Midbrain (tissue), 1 donor: ENCODE measurements at regions not wholly inside any gene's neighbourhood (a gene's known extent, or its start where the extent isn't known, plus 50 kb on each side); places are given as distances from the start of the nearest gene placed in this dataset.

Source experiments
- DNase-seq: peaks from one replicate; lab custom pipeline; 2025; lab: John Stamatoyannopoulos, UW

DNA sequence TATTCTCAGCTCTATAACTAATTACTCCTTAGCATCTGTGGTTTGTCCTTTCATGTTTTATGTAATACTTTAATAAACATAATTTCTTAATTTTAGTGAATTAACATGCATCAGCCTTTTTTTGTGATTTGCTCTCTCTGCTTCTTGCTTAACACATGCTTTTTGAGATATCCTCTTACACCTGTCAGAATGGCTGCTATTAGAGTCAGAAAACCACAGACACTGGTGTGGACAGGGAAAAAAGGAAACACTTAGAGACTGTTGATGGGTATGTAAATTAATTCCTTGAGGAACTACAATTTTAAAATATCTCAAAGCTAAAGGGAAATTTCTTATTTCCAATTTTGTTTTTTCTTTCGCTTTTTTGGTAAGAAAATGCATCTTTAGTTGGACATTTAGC is 549.0 kb downstream of the ZNF804A start:
- no peak for DNase-seq

GRCh38 chr2:185152186-185152585 is 553.9 kb downstream of the ZNF804A start:
- no peak for DNase-seq

DNA sequence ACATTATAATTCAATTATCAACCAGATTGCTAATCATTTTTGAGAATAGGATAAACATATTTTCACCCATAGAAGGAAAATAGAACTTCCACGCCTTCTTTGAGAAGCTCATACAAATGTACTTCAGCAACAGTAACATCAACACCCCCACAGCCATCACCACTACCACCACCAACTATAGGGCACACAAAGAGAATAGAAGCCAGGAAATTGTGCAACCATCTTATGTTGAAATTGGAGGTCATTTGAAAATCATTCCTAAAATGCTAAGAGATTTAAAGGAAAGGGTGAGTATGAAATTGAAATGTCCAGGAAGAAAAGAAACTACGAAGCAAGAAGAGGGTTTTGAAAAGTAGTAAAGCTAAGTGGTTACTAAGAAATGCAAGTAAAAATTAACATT is 563.4 kb downstream of the ZNF804A start:
- no peak for DNase-seq

DNA sequence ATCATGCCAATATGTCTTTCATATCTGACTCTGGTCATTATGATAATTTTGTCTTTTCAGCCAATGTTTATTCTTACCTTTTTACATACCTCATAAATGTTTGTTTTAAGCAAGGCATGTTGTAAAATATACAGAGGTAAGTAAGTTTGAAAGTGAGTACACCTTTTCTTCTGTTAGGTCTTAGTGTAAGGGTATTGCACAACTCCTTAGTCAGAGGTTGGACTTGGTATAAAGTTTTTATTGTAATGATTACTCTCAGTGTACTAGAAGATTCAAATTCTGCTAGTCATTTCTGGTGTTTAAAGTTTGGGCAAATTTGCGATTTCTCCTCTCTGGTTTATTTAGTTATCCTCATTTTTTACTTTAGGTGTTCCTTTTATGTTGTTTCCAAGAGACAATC is 564.3 kb upstream of the FSIP2 start:
- DNase-seq: no peak

DNA sequence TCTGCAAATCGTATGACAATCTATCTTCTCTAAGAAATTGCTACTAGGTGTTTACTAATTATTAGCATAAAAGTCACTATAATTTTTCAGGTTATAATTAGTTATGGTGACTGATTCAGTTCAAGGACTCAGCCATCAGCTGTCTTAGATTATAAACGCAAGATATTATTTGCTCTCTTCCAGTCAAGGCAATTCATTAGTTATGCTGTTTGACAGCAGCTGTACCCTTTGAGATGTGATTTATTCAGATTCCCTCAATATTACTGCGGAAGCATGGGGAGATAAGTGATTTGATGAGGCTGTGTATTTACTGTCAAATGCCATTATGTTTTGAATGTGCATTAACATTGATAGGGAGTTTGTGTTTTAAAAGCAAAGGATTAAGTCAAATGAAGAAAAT is 558.9 kb upstream of the FSIP2 start:
- no peak for DNase-seq

DNA sequence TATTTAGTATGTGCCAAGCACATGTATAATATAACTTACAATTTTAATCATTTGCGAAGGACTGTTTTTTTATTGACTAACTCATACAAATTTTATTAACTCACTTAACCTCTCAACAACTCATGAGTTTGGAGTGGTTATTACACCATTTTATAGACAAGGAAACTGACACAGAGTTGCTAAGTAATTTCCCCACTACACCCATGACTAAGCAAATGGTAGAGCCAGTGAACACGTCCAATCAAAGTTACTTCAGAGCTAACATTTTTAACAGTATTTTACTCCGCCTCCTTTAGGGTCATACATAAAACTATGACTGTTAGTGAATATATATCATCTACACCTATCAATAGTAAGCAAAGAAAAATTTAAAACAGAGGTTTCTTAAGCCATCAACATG is 556.7 kb upstream of the FSIP2 start:
- no peak for DNase-seq

- DNase-seq: no peak
Measured at GRCh38 chr2:185185044-185185443, 553.6 kb upstream of the FSIP2 start.

- no peak for DNase-seq
Measured at GRCh38 chr2:185187421-185187820, 551.2 kb upstream of the FSIP2 start.

DNA sequence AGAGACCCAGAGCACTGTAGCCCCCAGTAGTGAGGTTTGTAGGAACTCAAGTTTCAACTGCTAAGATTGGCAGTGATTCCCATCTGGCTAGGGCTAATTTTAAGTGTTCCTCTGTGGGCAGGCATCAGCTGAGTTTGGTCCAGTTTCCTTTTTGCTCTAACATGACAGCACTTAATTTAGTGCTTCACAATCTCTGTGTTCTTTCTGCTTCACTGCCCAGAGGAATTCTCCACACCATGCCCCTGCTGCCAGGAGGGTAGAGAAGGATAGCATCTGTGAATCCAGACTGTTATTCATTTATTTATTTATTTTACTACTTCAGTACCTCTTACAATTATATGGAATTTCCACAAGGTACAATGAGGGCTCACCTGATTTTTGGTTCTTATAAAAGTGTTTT is 549.9 kb upstream of the FSIP2 start:
- no peak for DNase-seq

DNA sequence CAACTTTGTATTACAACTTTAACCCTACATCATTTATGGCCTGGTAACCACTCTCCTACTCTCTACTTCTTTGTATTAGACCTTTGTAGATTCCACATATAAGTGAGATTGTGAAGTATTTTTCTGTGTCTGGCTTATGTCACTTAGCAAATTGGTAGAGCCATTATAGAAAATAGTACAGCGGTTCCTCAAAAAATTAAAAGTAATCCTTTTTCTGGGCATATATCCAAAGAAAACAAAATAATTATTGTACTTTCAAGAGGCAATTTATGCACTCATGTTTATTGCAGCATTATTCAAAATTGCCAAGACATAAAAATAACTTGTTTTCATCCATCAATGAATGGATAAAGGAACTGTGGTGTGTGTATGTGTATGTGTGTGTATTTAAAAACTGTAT is 537.5 kb upstream of the FSIP2 start:
- DNase-seq: no peak

GRCh38 chr2:185202381-185202780 is 536.2 kb upstream of the FSIP2 start:
- DNase-seq: no peak

- no peak for DNase-seq
Measured at GRCh38 chr2:185202945-185203528, 535.6 kb upstream of the FSIP2 start.

DNA sequence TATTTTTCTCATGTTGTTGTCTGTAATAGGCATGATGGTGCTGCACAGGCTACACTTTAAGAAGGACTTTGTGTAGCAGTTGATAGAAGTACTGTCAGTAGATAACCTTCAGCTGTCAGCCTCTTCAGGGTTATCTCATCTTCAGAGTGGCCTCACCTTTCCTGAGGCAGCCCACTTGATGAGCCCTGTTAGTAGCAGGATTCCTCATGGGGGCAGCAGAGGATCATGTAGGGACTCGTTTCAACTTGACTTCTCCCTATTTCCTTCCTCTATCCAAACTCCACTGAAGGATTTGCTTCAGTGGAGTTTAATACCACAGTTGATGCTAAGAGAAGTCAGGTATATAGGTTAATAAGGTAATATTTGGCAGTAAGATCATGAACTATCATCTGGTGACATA is 530.3 kb upstream of the FSIP2 start:
- peak; percentile 2 for DNase-seq

DNA sequence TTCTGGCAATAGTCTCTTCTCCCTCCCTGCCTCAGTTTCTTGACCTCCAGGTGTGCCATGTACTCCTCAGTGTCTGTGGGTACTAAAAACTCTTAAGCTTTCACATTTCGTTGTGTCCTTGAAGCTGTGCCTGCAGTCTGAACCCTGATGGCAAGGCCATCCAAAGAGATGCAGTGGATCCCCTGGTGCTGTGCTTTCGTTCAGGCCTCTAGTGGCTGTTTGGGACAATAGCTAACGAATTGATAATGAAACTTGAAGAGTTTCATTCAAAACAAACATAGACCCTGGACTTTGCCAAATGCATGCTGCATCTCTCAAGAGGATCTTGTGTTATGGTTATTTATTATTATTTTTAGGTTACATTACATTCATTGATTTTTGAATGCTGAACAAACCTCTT is 523.1 kb upstream of the FSIP2 start:
- DNase-seq: no peak

DNA sequence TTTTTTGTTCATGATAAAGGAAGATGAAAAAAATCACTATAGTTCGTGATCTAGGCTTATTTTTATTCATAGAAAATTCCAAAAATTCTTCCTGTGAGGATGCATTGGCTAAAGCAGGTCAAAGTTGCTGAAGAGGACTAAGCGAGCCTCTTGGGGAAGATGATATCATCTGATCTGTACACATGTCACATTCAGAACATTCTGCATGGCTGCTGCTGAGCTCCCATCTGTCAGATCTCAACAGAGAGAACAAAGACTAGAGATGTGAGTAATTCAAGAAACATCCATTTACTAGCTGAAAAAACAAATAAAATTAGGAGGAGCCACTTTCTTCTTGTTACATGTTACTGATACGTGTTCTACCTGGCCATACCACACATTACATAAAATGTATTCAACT is 518.6 kb upstream of the FSIP2 start:
- no peak for DNase-seq

GRCh38 chr2:185222311-185222710 is 516.3 kb upstream of the FSIP2 start:
- no peak for DNase-seq

- no peak for DNase-seq
Measured at GRCh38 chr2:185227391-185227790, 511.2 kb upstream of the FSIP2 start.

DNA sequence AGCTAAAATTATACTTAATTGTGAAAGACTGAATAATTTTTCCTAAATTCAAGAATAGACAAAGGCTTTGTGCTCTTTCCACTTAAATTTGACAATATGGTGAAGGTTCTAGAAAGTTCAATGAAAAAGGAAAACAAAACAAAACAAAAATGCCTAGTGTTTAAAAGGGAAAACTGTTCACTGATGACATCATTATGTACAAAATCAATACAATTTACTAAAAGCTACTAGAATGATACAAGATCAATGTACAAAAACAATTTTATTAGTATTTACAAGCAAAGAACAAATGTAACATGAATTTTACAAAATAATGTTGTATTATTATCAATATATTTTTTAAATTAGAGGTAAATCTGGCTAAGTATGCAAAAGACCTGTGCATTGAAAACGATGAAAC is 499.1 kb upstream of the FSIP2 start:
- no peak for DNase-seq

- DNase-seq: no peak
Measured at GRCh38 chr2:185240796-185241195, 497.8 kb upstream of the FSIP2 start.

DNA sequence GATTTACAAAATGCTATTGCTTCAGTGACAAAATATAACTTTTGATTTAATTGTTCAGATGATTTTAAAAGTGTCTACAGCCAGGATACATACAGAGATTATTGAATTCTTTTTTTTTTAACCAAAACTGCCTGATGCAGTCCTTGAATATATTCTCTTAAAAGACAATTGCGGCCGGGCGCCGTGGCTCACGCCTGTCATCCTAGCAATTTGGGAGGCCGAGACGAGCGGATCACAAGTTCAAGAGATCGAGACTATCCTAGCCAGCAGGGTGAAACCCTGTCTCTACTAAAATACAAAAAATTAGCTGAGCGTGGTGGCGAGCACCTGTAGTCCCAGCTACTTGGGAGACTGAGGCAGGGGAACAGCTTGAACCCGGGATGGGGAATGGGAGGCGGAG is 497.0 kb upstream of the FSIP2 start:
- no peak for DNase-seq

DNA sequence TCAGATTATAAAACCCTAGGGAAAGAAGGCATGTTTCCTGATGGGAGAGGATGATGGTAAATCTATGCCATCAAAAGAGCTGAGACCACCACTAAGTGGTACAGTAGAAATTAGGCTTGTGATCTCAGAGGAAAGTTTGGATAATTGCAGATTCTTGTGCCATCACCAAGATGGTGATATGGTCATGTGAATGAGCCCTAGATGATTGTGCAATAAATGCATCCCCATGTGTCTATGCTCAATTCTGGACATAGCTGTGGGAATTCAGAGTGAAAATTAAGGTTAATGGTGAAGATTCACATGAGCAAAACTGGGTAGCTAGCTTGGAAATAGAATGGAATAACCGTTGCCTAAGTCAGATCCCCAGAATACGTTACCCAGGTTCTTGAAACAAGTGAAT is 496.1 kb upstream of the FSIP2 start:
- no peak for DNase-seq

- DNase-seq: no peak
Measured at GRCh38 chr2:185245216-185245615, 493.4 kb upstream of the FSIP2 start.

DNA sequence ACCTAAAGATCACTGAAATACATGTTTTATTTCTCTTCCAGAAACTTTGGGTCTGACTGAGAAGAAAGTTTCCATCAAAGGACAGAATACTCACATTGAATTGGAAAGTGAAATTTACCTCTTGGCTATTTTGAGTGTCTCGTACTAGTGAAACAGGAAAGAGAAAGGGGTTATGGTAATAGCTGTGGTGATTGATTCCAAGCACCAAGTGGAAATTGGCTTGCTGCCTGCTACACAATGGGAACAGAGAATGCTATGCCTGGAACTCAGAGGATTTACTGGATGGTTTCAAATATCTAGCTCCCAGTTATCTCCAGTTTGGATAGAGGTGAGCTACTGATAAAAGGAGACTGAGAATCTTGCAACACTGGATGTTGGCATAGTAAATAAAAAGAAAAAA is 492.8 kb upstream of the FSIP2 start:
- no peak for DNase-seq

- DNase-seq: no peak
Measured at GRCh38 chr2:185246717-185247116, 491.9 kb upstream of the FSIP2 start.

- no peak for DNase-seq
Measured at GRCh38 chr2:185255566-185255965, 483.0 kb upstream of the FSIP2 start.
